HEK293 (cell line): ENCODE measurements at regions not wholly inside any gene's neighbourhood (a gene's known extent, or its start where the extent isn't known, plus 50 kb on each side); places are given as distances from the start of the nearest gene placed in this dataset.

Experiments
- CTCF ChIA-PET: fragments of 350-600 bp; formaldehyde crosslinking; extraction: SDS; loops from one replicate; lab custom pipeline; 2021; ENCODE audit warnings: antibody characterized with exemption; lab: Yijun Ruan, JAX
- POLR2A ChIA-PET: fragments of 300-600 bp; formaldehyde crosslinking; extraction: SDS; loops from one replicate; lab custom pipeline; 2020; ENCODE audit warnings: antibody characterized with exemption, inconsistent platforms; lab: Yijun Ruan, JAX
- H3K27ac ChIP-seq: fragments of 200-500 bp; sonication (Bioruptor generic); 2 replicates; pipeline ENCODE4 v1.5.1; 2014; ENCODE audit warnings: low read depth, low read length, control low read depth, inconsistent platforms; ENCODE audit errors: extremely low read depth
- H3K36me3 ChIP-seq, 2 experiments: fragments of 200-500 bp in 1 of 2; sonication (Bioruptor generic) in 1 of 2; 1 replicate in 1 of 2; 2 replicates in 1 of 2; pipeline ENCODE4 v1.5.1; 2014 to 2017; ENCODE audit warnings: inconsistent platforms in 2 of 2, low read length in 2 of 2; ENCODE audit not compliant: control insufficient read depth in 2 of 2, insufficient read depth in 1 of 2
- H3K4me1 ChIP-seq: fragments of 200-500 bp; sonication (Bioruptor generic); 2 replicates; pipeline ENCODE4 v1.5.1; 2014; ENCODE audit warnings: mild to moderate bottlenecking, low read length, inconsistent platforms; ENCODE audit not compliant: control insufficient read depth, insufficient read depth
- H3K4me3 ChIP-seq: 2 replicates; pipeline ENCODE4 v1.5.1; 2011; ENCODE audit warnings: low read depth, mild to moderate bottlenecking, control low read depth, low read length, moderate library complexity
- H3K9me3 ChIP-seq: fragments of 200-500 bp; sonication (Bioruptor generic); 2 replicates; pipeline ENCODE4 v1.5.1; 2014; ENCODE audit warnings: low read depth, low read length, inconsistent platforms; ENCODE audit not compliant: control insufficient read depth, insufficient read depth
- EGR2 ChIP-seq: fragments of 450-650 bp; formaldehyde crosslinking; IDR thresholded peaks from 2 replicates; pipeline ENCODE4 v1.5.1; 2016; ENCODE audit warnings: low read depth, missing biosample characterization, missing genetic modification characterization
- KLF16 ChIP-seq: fragments of 450-650 bp; formaldehyde crosslinking; IDR thresholded peaks from 2 replicates; pipeline ENCODE4 v1.5.1; 2017; ENCODE audit warnings: missing biosample characterization, missing genetic modification characterization
- OSR2 ChIP-seq: fragments of 450-650 bp; formaldehyde crosslinking; IDR thresholded peaks from 2 replicates; pipeline ENCODE4 v1.5.1; 2016; ENCODE audit warnings: missing biosample characterization, missing genetic modification characterization
- PRDM1 ChIP-seq: fragments of 450-650 bp; formaldehyde crosslinking; IDR thresholded peaks from 2 replicates; pipeline ENCODE4; 2016; ENCODE audit warnings: missing biosample characterization, missing genetic modification characterization
- SCRT2 ChIP-seq: fragments of 450-650 bp; formaldehyde crosslinking; IDR thresholded peaks from 2 replicates; pipeline ENCODE4 v1.5.1; 2016; ENCODE audit warnings: missing biosample characterization, missing genetic modification characterization
- ZFHX2 ChIP-seq: fragments of 450-650 bp; formaldehyde crosslinking; conservative IDR thresholded peaks from 2 replicates; pipeline ENCODE4 v1.5.1; 2016; ENCODE audit warnings: missing biosample characterization, missing genetic modification characterization
- ZNF112 ChIP-seq: fragments of 450-650 bp; formaldehyde crosslinking; IDR thresholded peaks from 2 replicates; pipeline ENCODE4 v1.5.0; 2017; ENCODE audit warnings: missing biosample characterization, missing genetic modification characterization
- ZNF169 ChIP-seq: fragments of 450-650 bp; formaldehyde crosslinking; IDR thresholded peaks from 2 replicates; pipeline ENCODE4 v1.5.1; 2016; ENCODE audit warnings: missing biosample characterization, missing genetic modification characterization
- ZNF423 ChIP-seq: fragments of 450-650 bp; formaldehyde crosslinking; IDR thresholded peaks from 2 replicates; pipeline ENCODE4 v1.5.1; 2016; ENCODE audit warnings: missing biosample characterization, missing genetic modification characterization
- ZNF514 ChIP-seq: fragments of 450-650 bp; formaldehyde crosslinking; IDR thresholded peaks from 2 replicates; pipeline ENCODE4 v1.5.1; 2016; ENCODE audit warnings: missing biosample characterization, missing genetic modification characterization
- ZNF791 ChIP-seq: fragments of 450-650 bp; formaldehyde crosslinking; IDR thresholded peaks from 2 replicates; pipeline ENCODE4 v1.5.1; 2016; ENCODE audit warnings: missing biosample characterization, missing genetic modification characterization
- ZNF843 ChIP-seq: fragments of 450-650 bp; formaldehyde crosslinking; IDR thresholded peaks from 2 replicates; pipeline ENCODE4 v1.5.1; 2016; ENCODE audit warnings: missing biosample characterization, missing genetic modification characterization
- TF ChIP-seq, protein P1 (sequence below): fragments of 450-650 bp; formaldehyde crosslinking; IDR thresholded peaks from 2 replicates; pipeline ENCODE4 v1.5.1; 2017; ENCODE audit warnings: missing biosample characterization, missing genetic modification characterization
- TF ChIP-seq, protein P2 (sequence below): fragments of 450-650 bp; formaldehyde crosslinking; IDR thresholded peaks from 2 replicates; pipeline ENCODE4 v1.5.1; 2016; ENCODE audit warnings: missing biosample characterization, missing genetic modification characterization, borderline replicate concordance
- TF ChIP-seq, protein P3 (sequence below): fragments of 450-650 bp; formaldehyde crosslinking; IDR thresholded peaks from 2 replicates; pipeline ENCODE4 v1.5.1; 2016; ENCODE audit warnings: missing biosample characterization, missing genetic modification characterization

DNA sequence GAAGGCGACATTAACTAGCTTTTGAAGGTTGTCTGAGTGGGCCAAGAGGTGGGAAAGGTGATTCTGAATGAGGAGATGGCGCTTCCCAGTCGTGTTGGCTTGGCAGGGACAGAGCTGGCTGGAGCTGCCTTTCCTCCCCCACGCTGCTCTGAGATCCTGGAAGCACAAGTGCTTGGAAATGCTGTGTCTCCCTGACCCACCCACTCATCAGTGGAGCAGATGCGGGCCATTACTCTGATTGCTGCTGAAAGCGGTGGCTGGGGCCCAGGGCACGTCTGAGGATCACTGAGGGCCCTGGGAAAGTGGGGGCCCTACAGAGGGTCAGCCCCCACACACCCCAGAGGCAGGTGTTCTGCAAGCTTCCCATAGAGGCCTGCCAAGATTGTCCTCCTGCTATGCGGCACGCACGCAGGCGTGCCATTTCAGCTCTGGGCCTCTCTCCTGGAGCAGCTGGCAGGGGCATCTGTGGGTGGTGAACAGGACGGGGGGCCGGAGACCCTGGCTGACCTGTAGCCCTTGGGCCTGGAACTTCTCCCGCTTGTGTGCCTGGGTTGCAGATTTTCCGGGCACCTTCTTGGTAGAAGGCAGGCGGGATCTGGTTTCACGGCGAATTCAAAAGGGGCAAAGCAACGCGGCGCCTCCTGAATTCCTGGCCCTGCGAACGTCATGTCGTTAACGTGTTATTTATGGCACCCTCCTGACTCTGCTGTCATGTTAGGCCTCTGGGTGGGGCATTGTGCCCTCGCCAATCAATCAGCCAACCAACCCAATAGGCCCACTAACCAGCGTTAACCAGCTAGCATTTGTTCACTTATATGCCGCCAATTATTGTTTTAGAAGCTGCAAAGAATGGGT is 133.8 kb upstream of the TBX3 start:
- ChIA-PET CTCF (no interaction called here), POLR2A (no interaction called here)
- TF ChIP-seq EGR2, result peak; percentile 68
- no peak for TF ChIP-seq ZNF112 (tag by site-specific recombination)
- peak; percentile 75 for TF ChIP-seq ZFHX2 (tag by site-specific recombination)
- Histone ChIP-seq H3K36me3 (no peaks in the 10 kb centered on the region), H3K4me1 (peaks cover 4% of the 10 kb centered on the region), H3K4me3 (no peak overlapping the region), H3K27ac (no peak overlapping the region), H3K9me3 (no peaks in the 10 kb centered on the region)

DNA sequence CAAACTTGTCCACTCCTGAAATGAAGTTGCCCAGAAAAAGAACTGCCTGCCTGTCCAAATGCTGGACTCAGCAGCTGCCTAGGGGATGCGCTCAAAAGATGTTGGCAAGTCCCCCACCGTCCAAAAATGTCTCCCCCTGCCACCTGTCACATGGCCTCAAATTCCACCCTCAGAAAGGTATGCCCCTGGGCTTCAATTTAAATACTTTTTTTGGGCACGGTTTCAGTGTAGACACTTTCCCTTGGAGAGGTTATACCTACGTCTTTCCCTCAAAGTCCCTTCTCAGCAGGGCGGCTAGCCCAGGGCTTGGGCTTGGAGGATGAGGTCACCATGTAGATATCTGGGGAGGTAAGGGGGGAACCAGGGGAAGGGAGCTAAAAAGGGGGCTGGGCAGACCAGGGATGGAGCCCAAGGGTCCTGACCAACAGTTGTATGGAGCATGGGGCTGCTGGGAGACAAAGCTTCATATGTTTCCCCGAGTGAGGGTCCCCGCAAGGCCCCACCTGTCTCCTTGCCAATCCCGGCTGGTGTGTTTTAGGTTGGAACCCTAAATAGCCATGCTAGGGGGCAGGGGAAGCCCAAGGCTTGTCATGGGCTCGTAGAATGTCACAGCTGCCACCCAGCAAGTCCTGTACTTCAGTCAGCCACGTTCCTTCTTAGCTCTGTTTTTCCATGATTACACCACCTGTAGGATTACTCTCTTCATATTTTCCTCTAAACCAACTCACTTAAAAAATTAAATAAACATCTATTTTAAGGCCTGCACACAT is 131.2 kb upstream of the TBX3 start:
- H3K4me3 ChIP-seq, result no peak overlapping the region
- ChIA-PET POLR2A (no interaction called here), CTCF (no interaction called here)
- peaks cover 4% of the 10 kb centered on the region for H3K4me1 ChIP-seq
- no peaks in the 10 kb centered on the region for H3K36me3 ChIP-seq
- no peaks in the 10 kb centered on the region for H3K9me3 ChIP-seq
- no peak overlapping the region for H3K27ac ChIP-seq
- TF ChIP-seq, protein P1, sequence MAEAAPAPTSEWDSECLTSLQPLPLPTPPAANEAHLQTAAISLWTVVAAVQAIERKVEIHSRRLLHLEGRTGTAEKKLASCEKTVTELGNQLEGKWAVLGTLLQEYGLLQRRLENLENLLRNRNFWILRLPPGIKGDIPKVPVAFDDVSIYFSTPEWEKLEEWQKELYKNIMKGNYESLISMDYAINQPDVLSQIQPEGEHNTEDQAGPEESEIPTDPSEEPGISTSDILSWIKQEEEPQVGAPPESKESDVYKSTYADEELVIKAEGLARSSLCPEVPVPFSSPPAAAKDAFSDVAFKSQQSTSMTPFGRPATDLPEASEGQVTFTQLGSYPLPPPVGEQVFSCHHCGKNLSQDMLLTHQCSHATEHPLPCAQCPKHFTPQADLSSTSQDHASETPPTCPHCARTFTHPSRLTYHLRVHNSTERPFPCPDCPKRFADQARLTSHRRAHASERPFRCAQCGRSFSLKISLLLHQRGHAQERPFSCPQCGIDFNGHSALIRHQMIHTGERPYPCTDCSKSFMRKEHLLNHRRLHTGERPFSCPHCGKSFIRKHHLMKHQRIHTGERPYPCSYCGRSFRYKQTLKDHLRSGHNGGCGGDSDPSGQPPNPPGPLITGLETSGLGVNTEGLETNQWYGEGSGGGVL, result peak; percentile 45; the same call in 1 of the 2 replicates
- TF ChIP-seq, protein P2, sequence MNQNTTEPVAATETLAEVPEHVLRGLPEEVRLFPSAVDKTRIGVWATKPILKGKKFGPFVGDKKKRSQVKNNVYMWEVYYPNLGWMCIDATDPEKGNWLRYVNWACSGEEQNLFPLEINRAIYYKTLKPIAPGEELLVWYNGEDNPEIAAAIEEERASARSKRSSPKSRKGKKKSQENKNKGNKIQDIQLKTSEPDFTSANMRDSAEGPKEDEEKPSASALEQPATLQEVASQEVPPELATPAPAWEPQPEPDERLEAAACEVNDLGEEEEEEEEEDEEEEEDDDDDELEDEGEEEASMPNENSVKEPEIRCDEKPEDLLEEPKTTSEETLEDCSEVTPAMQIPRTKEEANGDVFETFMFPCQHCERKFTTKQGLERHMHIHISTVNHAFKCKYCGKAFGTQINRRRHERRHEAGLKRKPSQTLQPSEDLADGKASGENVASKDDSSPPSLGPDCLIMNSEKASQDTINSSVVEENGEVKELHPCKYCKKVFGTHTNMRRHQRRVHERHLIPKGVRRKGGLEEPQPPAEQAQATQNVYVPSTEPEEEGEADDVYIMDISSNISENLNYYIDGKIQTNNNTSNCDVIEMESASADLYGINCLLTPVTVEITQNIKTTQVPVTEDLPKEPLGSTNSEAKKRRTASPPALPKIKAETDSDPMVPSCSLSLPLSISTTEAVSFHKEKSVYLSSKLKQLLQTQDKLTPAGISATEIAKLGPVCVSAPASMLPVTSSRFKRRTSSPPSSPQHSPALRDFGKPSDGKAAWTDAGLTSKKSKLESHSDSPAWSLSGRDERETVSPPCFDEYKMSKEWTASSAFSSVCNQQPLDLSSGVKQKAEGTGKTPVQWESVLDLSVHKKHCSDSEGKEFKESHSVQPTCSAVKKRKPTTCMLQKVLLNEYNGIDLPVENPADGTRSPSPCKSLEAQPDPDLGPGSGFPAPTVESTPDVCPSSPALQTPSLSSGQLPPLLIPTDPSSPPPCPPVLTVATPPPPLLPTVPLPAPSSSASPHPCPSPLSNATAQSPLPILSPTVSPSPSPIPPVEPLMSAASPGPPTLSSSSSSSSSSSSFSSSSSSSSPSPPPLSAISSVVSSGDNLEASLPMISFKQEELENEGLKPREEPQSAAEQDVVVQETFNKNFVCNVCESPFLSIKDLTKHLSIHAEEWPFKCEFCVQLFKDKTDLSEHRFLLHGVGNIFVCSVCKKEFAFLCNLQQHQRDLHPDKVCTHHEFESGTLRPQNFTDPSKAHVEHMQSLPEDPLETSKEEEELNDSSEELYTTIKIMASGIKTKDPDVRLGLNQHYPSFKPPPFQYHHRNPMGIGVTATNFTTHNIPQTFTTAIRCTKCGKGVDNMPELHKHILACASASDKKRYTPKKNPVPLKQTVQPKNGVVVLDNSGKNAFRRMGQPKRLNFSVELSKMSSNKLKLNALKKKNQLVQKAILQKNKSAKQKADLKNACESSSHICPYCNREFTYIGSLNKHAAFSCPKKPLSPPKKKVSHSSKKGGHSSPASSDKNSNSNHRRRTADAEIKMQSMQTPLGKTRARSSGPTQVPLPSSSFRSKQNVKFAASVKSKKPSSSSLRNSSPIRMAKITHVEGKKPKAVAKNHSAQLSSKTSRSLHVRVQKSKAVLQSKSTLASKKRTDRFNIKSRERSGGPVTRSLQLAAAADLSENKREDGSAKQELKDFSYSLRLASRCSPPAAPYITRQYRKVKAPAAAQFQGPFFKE (tag by site-specific recombination), result no peak
- peak; percentile 22; the same call in 1 of the 2 replicates for TF ChIP-seq SCRT2 (tag by site-specific recombination)

DNA sequence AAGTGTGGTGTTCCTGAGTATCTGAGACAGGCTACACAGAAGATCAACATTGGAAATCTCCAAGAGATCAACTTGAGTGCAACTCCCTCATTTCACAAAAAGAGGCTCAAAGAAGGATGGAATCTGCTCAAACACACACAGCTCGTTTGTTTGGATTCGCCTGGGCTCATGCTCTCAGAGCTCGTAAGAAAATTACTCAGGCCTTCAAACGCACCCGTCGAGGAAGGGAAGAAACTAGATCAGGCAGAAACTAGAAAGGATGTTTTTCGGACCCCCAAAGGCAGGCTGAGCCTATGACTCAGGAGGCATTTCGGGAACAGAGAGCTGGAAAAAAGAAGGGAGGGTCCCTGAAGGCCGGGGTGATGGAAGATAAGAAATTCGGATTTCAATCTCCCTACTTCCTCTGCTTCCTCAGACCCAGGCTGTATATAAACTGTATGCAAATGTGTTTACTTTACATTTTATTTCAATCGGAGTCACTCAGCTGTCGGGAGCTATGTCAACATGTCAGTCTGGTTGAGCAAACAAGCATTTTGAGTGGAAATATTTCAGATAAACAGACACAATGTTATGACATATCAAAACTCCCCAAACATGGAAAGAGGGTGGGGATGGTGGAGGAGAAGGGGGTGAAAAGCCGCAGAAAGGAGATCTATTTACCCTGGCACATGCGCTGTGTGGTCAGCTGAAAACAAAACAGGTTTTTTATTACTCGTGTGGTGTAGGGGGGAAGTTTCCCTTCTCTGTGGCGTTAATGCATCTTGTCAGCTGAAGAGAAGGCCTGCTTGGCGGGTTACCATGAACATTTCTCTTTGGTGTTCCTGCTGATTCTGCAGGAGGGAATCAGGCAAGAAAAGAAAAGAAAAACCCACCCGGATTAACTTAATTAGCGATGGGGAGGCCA is 129.1 kb upstream of the TBX3 start:
- Histone ChIP-seq H3K27ac (0 out of 2 replicates have a peak overlapping the region, but pooled peaks have one; percentile 4), H3K9me3 (no peaks in the 10 kb centered on the region), H3K36me3 (no peaks in the 10 kb centered on the region), H3K4me1 (peaks cover 4% of the 10 kb centered on the region), H3K4me3 (no peak overlapping the region)
- CTCF ChIA-PET, result no interaction called here
- POLR2A ChIA-PET, result no interaction called here
- TF ChIP-seq ZNF791 (tag by site-specific recombination), result no peak
- no peak for TF ChIP-seq ZNF169
- TF ChIP-seq KLF16 (tag by site-specific recombination), result no peak
- no peak for TF ChIP-seq ZNF514
- TF ChIP-seq OSR2, result no peak
- TF ChIP-seq, protein P3, sequence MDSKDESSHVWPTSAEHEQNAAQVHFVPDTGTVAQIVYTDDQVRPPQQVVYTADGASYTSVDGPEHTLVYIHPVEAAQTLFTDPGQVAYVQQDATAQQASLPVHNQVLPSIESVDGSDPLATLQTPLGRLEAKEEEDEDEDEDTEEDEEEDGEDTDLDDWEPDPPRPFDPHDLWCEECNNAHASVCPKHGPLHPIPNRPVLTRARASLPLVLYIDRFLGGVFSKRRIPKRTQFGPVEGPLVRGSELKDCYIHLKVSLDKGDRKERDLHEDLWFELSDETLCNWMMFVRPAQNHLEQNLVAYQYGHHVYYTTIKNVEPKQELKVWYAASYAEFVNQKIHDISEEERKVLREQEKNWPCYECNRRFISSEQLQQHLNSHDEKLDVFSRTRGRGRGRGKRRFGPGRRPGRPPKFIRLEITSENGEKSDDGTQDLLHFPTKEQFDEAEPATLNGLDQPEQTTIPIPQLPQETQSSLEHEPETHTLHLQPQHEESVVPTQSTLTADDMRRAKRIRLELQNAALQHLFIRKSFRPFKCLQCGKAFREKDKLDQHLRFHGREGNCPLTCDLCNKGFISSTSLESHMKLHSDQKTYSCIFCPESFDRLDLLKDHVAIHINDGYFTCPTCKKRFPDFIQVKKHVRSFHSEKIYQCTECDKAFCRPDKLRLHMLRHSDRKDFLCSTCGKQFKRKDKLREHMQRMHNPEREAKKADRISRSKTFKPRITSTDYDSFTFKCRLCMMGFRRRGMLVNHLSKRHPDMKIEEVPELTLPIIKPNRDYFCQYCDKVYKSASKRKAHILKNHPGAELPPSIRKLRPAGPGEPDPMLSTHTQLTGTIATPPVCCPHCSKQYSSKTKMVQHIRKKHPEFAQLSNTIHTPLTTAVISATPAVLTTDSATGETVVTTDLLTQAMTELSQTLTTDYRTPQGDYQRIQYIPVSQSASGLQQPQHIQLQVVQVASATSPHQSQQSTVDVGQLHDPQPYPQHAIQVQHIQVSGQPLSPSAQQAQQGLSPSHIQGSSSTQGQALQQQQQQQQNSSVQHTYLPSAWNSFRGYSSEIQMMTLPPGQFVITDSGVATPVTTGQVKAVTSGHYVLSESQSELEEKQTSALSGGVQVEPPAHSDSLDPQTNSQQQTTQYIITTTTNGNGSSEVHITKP (tag by site-specific recombination), result peak; percentile 48; the same call in 1 of the 2 replicates
- no peak for TF ChIP-seq PRDM1
- TF ChIP-seq ZNF423 (tag by site-specific recombination), result no peak
- TF ChIP-seq ZNF843 (tag by site-specific recombination), result no peak
